ENCODE measurements at regions not wholly inside any gene's neighbourhood (a gene's known extent, or its start where the extent isn't known, plus 50 kb on each side); places are given as distances from the start of the nearest gene placed in this dataset.

GRCh38 chr10:105352827-105353226 lies 711.7 kb downstream of the SORCS3 start:
- FAIRE-seq, result no peak
- TF ChIP-seq CTCF (optimal IDR thresholded peaks at IDR 0.05 in 1 of 3, IDR thresholded peaks at IDR 0.05 in 1 of 3, conservative IDR thresholded peaks at IDR 0.05 in 1 of 3; ENCODE audit: extremely low read depth in 1 of 3, insufficient read depth in 2 of 3, low read length in 3 of 3) (no peak), EZH2 (IDR thresholded peaks at IDR 0.05; ENCODE audit: low read length) (no peak)
- dilution Hi-C loops (cut with MboI; ENCODE audit: extremely low pct_ligation_motif_present, low sequenced_read_pairs), result no loop called here

DNA sequence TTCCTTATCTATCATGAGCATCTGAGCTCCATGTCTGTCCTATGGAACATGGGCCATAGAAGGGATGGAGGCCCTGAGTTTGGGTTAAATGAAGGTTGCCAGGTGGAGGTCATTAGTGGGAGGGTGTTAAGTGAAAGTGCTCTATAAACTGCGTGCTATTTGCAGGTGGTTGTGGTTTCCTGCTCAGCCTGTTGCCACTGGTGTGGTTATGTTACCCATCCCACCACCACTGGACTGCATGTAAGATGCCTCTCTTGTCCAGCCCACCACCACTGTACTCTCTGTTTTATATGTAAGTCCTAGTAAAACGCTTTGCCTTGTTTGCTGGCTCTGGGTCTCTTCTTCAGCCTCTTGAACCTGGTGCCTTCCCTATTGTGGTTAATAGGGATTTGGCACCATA lies 711.2 kb downstream of the SORCS3 start:
- dilution Hi-C loops (cut with MboI; ENCODE audit: extremely low pct_ligation_motif_present, low sequenced_read_pairs), result no loop called here
- H3K36me3 ChIP-seq (ENCODE audit: control insufficient read depth in 2 of 2, extremely low read depth in 1 of 2, insufficient read depth in 2 of 2, low read length in 2 of 2), result no peaks in the 10 kb centered on the region
- no peaks in the 10 kb centered on the region for H3K79me2 ChIP-seq (ENCODE audit: control insufficient read depth, insufficient read depth, low read length)
- H3K4me2 ChIP-seq (ENCODE audit: control insufficient read depth, extremely low read depth, insufficient read depth, low read depth, low read length), result no peak overlapping the region
- H3K27me3 ChIP-seq (ENCODE audit: control insufficient read depth, extremely low read depth, insufficient read depth, low read length), result no peaks in the 10 kb centered on the region
- H2AFZ ChIP-seq (ENCODE audit: control insufficient read depth, low read length), result no peak overlapping the region
- H3K9me3 ChIP-seq (ENCODE audit: control insufficient read depth, low read depth, low read length), result no peaks in the 10 kb centered on the region
- TF ChIP-seq EZH2 (IDR thresholded peaks at IDR 0.05; ENCODE audit: low read length), result no peak
- TF ChIP-seq CTCF (optimal IDR thresholded peaks at IDR 0.05 in 1 of 3, IDR thresholded peaks at IDR 0.05 in 1 of 3, conservative IDR thresholded peaks at IDR 0.05 in 1 of 3; ENCODE audit: extremely low read depth in 1 of 3, insufficient read depth in 2 of 3, low read length in 3 of 3), result no peak
- no peaks in the 10 kb centered on the region for H4K20me1 ChIP-seq (ENCODE audit: control insufficient read depth, extremely low read depth, insufficient read depth, low read length)
- H3K27ac ChIP-seq (ENCODE audit: control insufficient read depth, insufficient read depth, low read length), result no peak overlapping the region
- FAIRE-seq (no peak), DNase-seq (ENCODE audit: low read depth, low spot score) (no peak)
- no peak overlapping the region for H3K9ac ChIP-seq (ENCODE audit: control insufficient read depth, extremely low read depth, insufficient read depth, low read length)
- no peaks in the 10 kb centered on the region for H3K4me1 ChIP-seq (ENCODE audit: control insufficient read depth, extremely low read depth, insufficient read depth, low read length)
- no peak overlapping the region for H3K4me3 ChIP-seq (ENCODE audit: control insufficient read depth in 2 of 3, extremely low read depth in 1 of 3, insufficient read depth in 2 of 3, low read depth in 1 of 3, low read length in 3 of 3)
- H3K9me1 ChIP-seq (ENCODE audit: control insufficient read depth, extremely low read depth, insufficient read depth, low read length), result no peaks in the 10 kb centered on the region

More at GRCh38 chr10:105352827-105353226, 711.7 kb downstream of the SORCS3 start:
- H3K27me3 ChIP-seq (ENCODE audit: control insufficient read depth, extremely low read depth, insufficient read depth, low read length), result no peaks in the 10 kb centered on the region
- H3K79me2 ChIP-seq (ENCODE audit: control insufficient read depth, insufficient read depth, low read length), result no peaks in the 10 kb centered on the region
- H3K27ac ChIP-seq (ENCODE audit: control insufficient read depth, insufficient read depth, low read length), result no peak overlapping the region
- no peaks in the 10 kb centered on the region for H3K9me1 ChIP-seq (ENCODE audit: control insufficient read depth, extremely low read depth, insufficient read depth, low read length)
- no peaks in the 10 kb centered on the region for H3K36me3 ChIP-seq (ENCODE audit: control insufficient read depth in 2 of 2, extremely low read depth in 1 of 2, insufficient read depth in 2 of 2, low read length in 2 of 2)
- no peak for DNase-seq (ENCODE audit: low read depth, low spot score)
- H3K4me2 ChIP-seq (ENCODE audit: control insufficient read depth, extremely low read depth, insufficient read depth, low read depth, low read length), result no peak overlapping the region
- no peaks in the 10 kb centered on the region for H3K4me1 ChIP-seq (ENCODE audit: control insufficient read depth, extremely low read depth, insufficient read depth, low read length)
- no peak overlapping the region for H3K4me3 ChIP-seq (ENCODE audit: control insufficient read depth in 2 of 3, extremely low read depth in 1 of 3, insufficient read depth in 2 of 3, low read depth in 1 of 3, low read length in 3 of 3)
- H3K9me3 ChIP-seq (ENCODE audit: control insufficient read depth, low read depth, low read length), result no peaks in the 10 kb centered on the region
- H4K20me1 ChIP-seq (ENCODE audit: control insufficient read depth, extremely low read depth, insufficient read depth, low read length), result no peaks in the 10 kb centered on the region
- H2AFZ ChIP-seq (ENCODE audit: control insufficient read depth, low read length), result no peak overlapping the region
- no peak overlapping the region for H3K9ac ChIP-seq (ENCODE audit: control insufficient read depth, extremely low read depth, insufficient read depth, low read length)

Measured in keratinocyte (primary cell).